Thoracic aorta (tissue), 2 donors: ENCODE measurements at regions not wholly inside any gene's neighbourhood (a gene's known extent, or its start where the extent isn't known, plus 50 kb on each side); places are given as distances from the start of the nearest gene placed in this dataset.

Source experiments
- ATAC-seq: fragments of 150-250 bp; one replicate; pipeline ENCODE4 v1.8.0; 2017; ENCODE audit warnings: low read depth; ENCODE audit not compliant: insufficient number of reproducible peaks, low FRiP score
- DNase-seq: peaks from one replicate; pipeline ENCODE4 v3.0.0-alpha.2; 2020; ENCODE audit warnings: low spot score
- H3K27ac ChIP-seq, 2 donors: fragments of 200-600 bp; sonication (generic); 1 replicate in 1 of 2; 2 replicates in 1 of 2; pipeline ENCODE4 v1.5.1; 2016; ENCODE audit warnings: mild to moderate bottlenecking in 2 of 2, moderate library complexity in 2 of 2
- H3K27me3 ChIP-seq: fragments of 200-600 bp; sonication (generic); replicated peaks from 2 replicates; pipeline ENCODE4 v1.6.0; 2016; ENCODE audit warnings: mild to moderate bottlenecking; ENCODE audit not compliant: insufficient read depth
- H3K36me3 ChIP-seq: fragments of 200-600 bp; sonication (generic); one replicate; pipeline ENCODE4 v1.5.1; 2016
- H3K4me1 ChIP-seq, 2 donors: fragments of 200-600 bp; sonication (generic); 1 replicate in 1 of 2; 2 replicates in 1 of 2; pipeline versions ENCODE4 v1.5.1 to v1.6.0; 2016; ENCODE audit warnings: low read depth in 2 of 2, mild to moderate bottlenecking in 1 of 2; ENCODE audit not compliant: control insufficient read depth in 1 of 2
- H3K4me3 ChIP-seq: fragments of 200-600 bp; sonication (generic); 2 replicates; pipeline ENCODE4 v1.5.1; 2016; ENCODE audit warnings: mild to moderate bottlenecking
- H3K9me3 ChIP-seq: fragments of 200-600 bp; sonication (generic); 2 replicates; pipeline ENCODE4 v1.5.1; 2016
- TF ChIP-seq, protein P1 (sequence below): fragments of 200-600 bp; sonication (generic); IDR thresholded peaks from one replicate; pipeline ENCODE4 v1.5.1; 2019; ENCODE audit warnings: antibody characterized with exemption

DNA sequence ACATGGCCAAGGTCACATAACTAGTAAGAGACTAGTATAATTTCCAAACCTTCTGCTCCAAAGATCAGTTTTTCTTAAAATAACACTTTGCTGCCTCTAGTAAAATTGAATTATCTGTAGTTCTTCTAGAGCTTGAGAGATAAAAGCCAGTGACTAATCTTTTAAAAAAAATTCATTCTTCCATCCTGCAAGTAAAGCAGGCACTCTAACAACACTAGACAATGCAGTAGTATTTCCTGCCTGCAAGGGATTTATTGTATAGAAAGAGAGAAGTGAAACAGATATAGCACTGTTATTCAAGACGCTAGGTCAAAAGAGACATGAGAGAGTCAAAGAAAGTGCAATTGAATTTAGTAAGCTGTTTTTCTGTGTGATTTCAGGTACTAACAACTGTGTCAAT lies 159.5 kb upstream of the TBC1D5 start:
- H3K27ac ChIP-seq: no peak overlapping the region
- TF ChIP-seq, protein P1, sequence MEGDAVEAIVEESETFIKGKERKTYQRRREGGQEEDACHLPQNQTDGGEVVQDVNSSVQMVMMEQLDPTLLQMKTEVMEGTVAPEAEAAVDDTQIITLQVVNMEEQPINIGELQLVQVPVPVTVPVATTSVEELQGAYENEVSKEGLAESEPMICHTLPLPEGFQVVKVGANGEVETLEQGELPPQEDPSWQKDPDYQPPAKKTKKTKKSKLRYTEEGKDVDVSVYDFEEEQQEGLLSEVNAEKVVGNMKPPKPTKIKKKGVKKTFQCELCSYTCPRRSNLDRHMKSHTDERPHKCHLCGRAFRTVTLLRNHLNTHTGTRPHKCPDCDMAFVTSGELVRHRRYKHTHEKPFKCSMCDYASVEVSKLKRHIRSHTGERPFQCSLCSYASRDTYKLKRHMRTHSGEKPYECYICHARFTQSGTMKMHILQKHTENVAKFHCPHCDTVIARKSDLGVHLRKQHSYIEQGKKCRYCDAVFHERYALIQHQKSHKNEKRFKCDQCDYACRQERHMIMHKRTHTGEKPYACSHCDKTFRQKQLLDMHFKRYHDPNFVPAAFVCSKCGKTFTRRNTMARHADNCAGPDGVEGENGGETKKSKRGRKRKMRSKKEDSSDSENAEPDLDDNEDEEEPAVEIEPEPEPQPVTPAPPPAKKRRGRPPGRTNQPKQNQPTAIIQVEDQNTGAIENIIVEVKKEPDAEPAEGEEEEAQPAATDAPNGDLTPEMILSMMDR: no peak
- no peak overlapping the region for H3K4me3 ChIP-seq
- H3K36me3 ChIP-seq: no peaks in the 10 kb centered on the region
- H3K27me3 ChIP-seq: no peaks in the 10 kb centered on the region
- DNase-seq: no peak
- no peaks in the 10 kb centered on the region for H3K9me3 ChIP-seq
- no peaks in the 10 kb centered on the region for H3K4me1 ChIP-seq
- no peak for ATAC-seq

DNA sequence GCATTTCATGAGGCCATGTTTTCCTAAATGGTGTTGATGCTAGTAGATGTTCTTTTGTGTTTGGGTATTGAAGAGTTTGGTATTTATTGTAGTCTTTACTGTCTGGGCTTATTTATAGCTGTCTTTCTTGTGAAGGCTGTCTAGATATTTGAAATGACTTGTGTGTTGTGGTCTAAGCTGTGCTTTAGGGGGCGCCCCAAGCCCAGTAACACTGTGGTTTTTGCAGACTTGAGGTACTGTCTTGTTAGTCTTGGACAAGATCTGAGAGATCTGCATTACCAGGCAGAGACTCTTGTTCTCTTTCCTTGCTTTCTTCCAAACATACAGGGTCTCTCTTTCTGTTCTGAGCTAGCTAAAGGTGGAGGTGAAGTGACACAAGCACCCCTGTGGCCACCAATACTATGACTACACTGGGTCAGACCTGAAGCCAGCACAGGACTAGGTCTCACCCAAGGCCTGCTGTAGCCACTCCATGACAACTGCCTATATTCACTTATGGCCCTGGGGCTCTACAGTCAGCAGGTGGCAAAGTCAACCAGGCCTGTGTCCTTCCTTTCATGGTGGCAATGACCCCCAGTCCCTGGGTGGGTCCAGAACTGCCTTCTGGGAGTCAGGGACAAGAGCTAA lies 152.1 kb upstream of the TBC1D5 start:
- Histone ChIP-seq H3K27ac (no peak overlapping the region), H3K4me3 (no peak overlapping the region), H3K9me3 (peaks cover 4% of the 10 kb centered on the region), H3K4me1 (no peaks in the 10 kb centered on the region), H3K27me3 (no peaks in the 10 kb centered on the region), H3K36me3 (no peaks in the 10 kb centered on the region)
- DNase-seq (no peak), ATAC-seq (no peak)
- TF ChIP-seq, protein P1: no peak

DNA sequence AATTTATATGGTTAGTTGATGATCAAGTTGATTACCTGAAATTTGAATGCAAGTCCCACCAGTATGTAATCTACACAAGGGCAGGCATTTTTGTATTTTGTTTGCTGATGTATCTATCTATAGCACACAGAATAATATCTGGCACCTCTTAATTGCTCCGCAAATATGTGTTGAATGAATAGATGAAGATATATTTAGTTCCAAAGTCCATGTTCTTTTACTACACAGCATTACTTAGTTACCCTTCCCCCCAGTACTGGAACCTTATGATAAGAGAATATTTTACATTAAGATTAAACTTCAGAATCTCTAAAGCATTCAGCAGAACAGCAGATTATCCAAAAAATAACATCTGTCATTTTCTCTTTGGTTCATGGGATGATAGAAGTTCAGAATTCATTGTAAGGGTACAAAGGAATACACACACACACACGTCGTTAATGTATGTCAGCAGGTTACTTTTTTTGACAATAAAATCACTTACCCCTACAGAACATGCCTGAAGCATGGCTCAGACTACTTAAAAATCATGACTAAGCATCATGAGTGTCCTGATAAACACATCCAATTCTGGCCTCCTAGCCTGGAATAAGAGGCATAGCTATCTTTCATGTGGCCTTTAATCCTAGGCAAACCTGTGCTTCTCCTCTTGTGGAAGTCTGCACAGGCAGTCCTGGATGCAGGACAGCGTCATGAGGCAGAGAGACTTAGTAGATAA lies 148.9 kb upstream of the TBC1D5 start:
- TF ChIP-seq, protein P1: no peak
- Histone ChIP-seq H3K4me1 (no peaks in the 10 kb centered on the region), H3K4me3 (no peak overlapping the region), H3K27ac (no peak overlapping the region), H3K36me3 (no peaks in the 10 kb centered on the region), H3K9me3 (peaks cover 4% of the 10 kb centered on the region), H3K27me3 (no peaks in the 10 kb centered on the region)
- ATAC-seq: no peak
- DNase-seq: no peak

DNA sequence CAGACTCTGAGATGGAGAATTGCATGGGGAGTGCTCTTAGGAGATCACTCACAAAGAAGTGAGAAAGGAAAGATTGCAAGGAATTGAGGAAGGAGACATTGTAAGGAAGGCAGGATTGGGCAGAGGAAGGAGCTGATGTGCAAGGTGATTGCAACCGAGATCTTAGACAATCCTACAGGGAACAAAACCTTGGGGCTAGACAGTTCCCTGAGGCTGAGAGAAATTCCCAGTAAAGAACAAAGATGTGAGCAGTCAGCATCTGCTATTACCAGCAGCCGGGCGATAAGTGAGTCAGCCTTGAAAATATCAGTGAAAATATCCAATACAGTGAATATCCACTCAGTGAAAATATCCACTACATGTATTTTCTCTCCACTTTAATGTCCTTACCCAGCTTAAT lies 143.6 kb upstream of the TBC1D5 start:
- no peak for ATAC-seq
- Histone ChIP-seq H3K4me1 (no peaks in the 10 kb centered on the region), H3K9me3 (no peaks in the 10 kb centered on the region), H3K27me3 (no peaks in the 10 kb centered on the region), H3K4me3 (no peak overlapping the region), H3K27ac (no peak overlapping the region), H3K36me3 (no peaks in the 10 kb centered on the region)
- DNase-seq: no peak
- TF ChIP-seq, protein P1: no peak

DNA sequence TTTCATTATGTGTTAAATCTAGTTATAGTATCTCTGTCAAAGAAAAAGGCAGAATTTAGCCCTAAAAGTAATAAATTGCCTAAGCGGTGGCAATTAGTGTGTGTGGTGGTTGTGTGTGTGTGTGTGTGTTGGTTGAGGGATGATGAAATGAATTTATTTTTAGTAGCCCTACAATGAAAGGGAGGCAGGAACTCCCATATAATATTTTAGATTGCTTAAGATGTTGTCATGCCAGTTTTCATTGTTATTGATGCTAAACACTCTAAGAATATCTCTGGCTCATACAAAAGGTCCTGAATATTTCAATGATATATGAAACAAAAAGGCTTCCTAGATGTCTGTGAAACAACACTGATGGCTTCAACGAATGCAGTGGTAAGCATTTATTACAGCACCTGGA lies 140.6 kb upstream of the TBC1D5 start:
- DNase-seq: no peak
- ATAC-seq: no peak
- Histone ChIP-seq H3K4me1 (no peaks in the 10 kb centered on the region), H3K9me3 (no peaks in the 10 kb centered on the region), H3K27me3 (no peaks in the 10 kb centered on the region), H3K27ac (no peak overlapping the region), H3K4me3 (no peak overlapping the region), H3K36me3 (no peaks in the 10 kb centered on the region)
- TF ChIP-seq, protein P1: no peak
